Left lobe of liver (tissue), 2 donors: ENCODE measurements at regions not wholly inside any gene's neighbourhood (a gene's known extent, or its start where the extent isn't known, plus 50 kb on each side); places are given as distances from the start of the nearest gene placed in this dataset.
"Not testable (repeated sequence)": the region's sequence is repeated elsewhere in the genome, so short reads cannot be mapped to it uniquely, and the experiment has no call there.

Experiments
- ATAC-seq: fragments of 200-7000 bp; cut with Tn5 transposase; one replicate; pipeline ENCODE4 v1.9.1; 2020; ENCODE audit warnings: mild to moderate bottlenecking, moderate library complexity
- DNase-seq: peaks from one replicate; pipeline ENCODE4 v3.0.0-alpha.2; 2020; ENCODE audit warnings: low spot score
- donor health status: DM: no; HTN: no; CAD: no; lungs with moderate emphysema.
- donor health status: DM: no; HTN: yes; CAD: no.

GRCh38 chr7:145805496-145805895 lies 311.1 kb upstream of the CNTNAP2 start:
- DNase-seq, ATAC-seq: not testable (repeated sequence)

- no peak for DNase-seq
- ATAC-seq = no peak
Observed at GRCh38 chr7:145797507-145797906, 319.1 kb upstream of the CNTNAP2 start.

- no peak for DNase-seq
- no peak for ATAC-seq
Observed at GRCh38 chr7:145795132-145795531, 321.5 kb upstream of the CNTNAP2 start.

GRCh38 chr7:145784809-145785780 lies 331.5 kb upstream of the CNTNAP2 start:
- ATAC-seq (no peak), DNase-seq (no peak)

- DNase-seq, ATAC-seq: not testable (repeated sequence)
Observed at GRCh38 chr7:145781388-145781787, 335.2 kb upstream of the CNTNAP2 start.

- DNase-seq = no peak
- no peak for ATAC-seq
Observed at GRCh38 chr7:145779140-145779539, 337.5 kb upstream of the CNTNAP2 start.

- DNase-seq = no peak
- ATAC-seq = no peak
Observed at GRCh38 chr7:145774777-145775176, 341.8 kb upstream of the CNTNAP2 start.

GRCh38 chr7:145753004-145753403 lies 363.6 kb upstream of the CNTNAP2 start:
- ATAC-seq (no peak), DNase-seq (no peak)

- ATAC-seq = no peak
Observed at GRCh38 chr7:145737617-145738016, 379.0 kb upstream of the CNTNAP2 start.

GRCh38 chr7:145735061-145735460 lies 381.5 kb upstream of the CNTNAP2 start:
- no peak for DNase-seq
- no peak for ATAC-seq

More at GRCh38 chr7:145737617-145738016, 379.0 kb upstream of the CNTNAP2 start:
- no peak for DNase-seq

- DNase-seq (no peak), ATAC-seq (no peak)
Observed at GRCh38 chr7:145732521-145732920, 384.1 kb upstream of the CNTNAP2 start.

- ATAC-seq (no peak), DNase-seq (no peak)
Observed at GRCh38 chr7:145729691-145730090, 386.9 kb upstream of the CNTNAP2 start.

- no peak for DNase-seq
- no peak for ATAC-seq
Observed at GRCh38 chr7:145718129-145718528, 398.5 kb upstream of the CNTNAP2 start.

- ATAC-seq (no peak), DNase-seq (no peak)
Observed at GRCh38 chr7:145700488-145700887, 416.1 kb upstream of the CNTNAP2 start.

GRCh38 chr7:145698526-145699262 lies 417.9 kb upstream of the CNTNAP2 start:
- no peak for ATAC-seq
- DNase-seq = no peak

GRCh38 chr7:145697412-145698107 lies 419.0 kb upstream of the CNTNAP2 start:
- not testable (repeated sequence) for DNase-seq, ATAC-seq

- DNase-seq = no peak
- ATAC-seq = no peak
Observed at GRCh38 chr7:145696071-145696470, 420.5 kb upstream of the CNTNAP2 start.

- DNase-seq = no peak
- ATAC-seq = no peak
Observed at GRCh38 chr7:145692237-145692950, 424.2 kb upstream of the CNTNAP2 start.

- DNase-seq = no peak
- ATAC-seq = no peak
Observed at GRCh38 chr7:145691377-145691914, 425.2 kb upstream of the CNTNAP2 start.

GRCh38 chr7:145681646-145682045 lies 435.0 kb upstream of the CNTNAP2 start:
- no peak for DNase-seq
- ATAC-seq = no peak
